Sigmoid colon (tissue), 3 donors: ENCODE measurements at regions not wholly inside any gene's neighbourhood (a gene's known extent, or its start where the extent isn't known, plus 50 kb on each side); places are given as distances from the start of the nearest gene placed in this dataset.

Experiments used
- POLR2A ChIP-seq, 2 donors: fragments of 450-650 bp; IDR thresholded peaks; one replicate each; pipeline ENCODE4 v1.6.1; 2016; ENCODE audit warnings: antibody characterized with exemption in 2 of 2, mild to moderate bottlenecking in 2 of 2, moderate library complexity in 2 of 2
- TF ChIP-seq, protein P1 (sequence below), 4 experiments: fragments of 450-650 bp in 3 of 4; fragments of 200-600 bp in 1 of 4; IDR thresholded peaks; one replicate each; pipeline ENCODE4 v1.5.1; 2016 to 2019; ENCODE audit warnings: antibody characterized with exemption in 4 of 4, mild to moderate bottlenecking in 3 of 4, moderate library complexity in 2 of 4

DNA sequence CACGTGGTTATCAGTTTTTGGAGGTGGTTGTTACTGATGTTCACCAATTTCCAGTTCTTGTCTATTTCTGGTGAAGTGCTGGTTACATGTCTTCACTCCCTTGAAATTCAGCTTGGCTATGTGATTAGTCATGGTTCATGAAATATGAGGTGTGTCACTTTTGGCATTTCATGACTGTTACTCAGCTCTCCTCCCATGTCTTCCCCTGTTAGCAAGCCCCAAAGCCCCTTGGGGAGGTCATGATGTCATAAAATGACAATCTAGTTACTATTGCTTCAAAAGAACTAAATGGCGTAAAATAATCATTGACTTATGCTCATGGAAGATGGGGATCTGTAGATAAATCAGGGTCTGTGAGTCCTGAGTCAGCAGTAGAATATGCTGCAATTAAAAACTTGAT is 425.1 kb downstream of the SETD4 start:
- TF ChIP-seq, protein P1, sequence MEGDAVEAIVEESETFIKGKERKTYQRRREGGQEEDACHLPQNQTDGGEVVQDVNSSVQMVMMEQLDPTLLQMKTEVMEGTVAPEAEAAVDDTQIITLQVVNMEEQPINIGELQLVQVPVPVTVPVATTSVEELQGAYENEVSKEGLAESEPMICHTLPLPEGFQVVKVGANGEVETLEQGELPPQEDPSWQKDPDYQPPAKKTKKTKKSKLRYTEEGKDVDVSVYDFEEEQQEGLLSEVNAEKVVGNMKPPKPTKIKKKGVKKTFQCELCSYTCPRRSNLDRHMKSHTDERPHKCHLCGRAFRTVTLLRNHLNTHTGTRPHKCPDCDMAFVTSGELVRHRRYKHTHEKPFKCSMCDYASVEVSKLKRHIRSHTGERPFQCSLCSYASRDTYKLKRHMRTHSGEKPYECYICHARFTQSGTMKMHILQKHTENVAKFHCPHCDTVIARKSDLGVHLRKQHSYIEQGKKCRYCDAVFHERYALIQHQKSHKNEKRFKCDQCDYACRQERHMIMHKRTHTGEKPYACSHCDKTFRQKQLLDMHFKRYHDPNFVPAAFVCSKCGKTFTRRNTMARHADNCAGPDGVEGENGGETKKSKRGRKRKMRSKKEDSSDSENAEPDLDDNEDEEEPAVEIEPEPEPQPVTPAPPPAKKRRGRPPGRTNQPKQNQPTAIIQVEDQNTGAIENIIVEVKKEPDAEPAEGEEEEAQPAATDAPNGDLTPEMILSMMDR (IDR thresholded peaks at IDR 0.05) = no peak
- TF ChIP-seq POLR2A (IDR thresholded peaks at IDR 0.05) = no peak
